ENCODE measurements at regions not wholly inside any gene's neighbourhood (a gene's known extent, or its start where the extent isn't known, plus 50 kb on each side); places are given as distances from the start of the nearest gene placed in this dataset.
"Not testable (repeated sequence)": the region's sequence is repeated elsewhere in the genome, so short reads cannot be mapped to it uniquely, and the experiment has no call there.

DNA sequence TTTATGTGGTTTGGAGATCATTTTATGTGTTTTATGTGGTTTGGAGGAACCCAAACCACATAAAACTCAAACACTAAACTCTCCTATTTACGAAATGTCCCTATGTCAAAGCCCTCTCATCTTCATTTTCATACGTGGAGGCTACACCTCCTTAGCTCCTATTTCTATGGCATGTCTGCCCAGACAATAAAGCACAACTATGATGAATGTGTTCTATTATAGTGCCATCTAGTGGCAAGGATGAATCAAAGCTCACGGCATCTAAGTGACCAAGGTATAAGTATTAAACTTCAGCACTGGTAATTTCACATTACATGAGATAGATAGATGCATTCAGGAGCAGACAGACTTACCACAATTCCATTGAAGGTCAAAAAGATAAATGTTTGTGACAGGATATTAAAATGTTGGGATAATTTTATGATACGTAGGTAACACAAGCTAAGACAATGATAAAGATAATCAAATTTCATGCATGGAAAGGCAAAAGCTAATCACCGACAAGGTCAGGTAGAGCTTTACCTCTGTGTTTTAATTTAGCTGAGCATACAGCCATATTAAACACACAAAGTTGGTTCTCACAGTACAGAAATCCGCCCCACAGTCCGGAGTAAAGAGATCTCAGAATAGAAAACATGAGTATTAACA lies 130.6 kb upstream of the FHIT start:
- DNase-seq, result peak; percentile 62 to 70

DNA sequence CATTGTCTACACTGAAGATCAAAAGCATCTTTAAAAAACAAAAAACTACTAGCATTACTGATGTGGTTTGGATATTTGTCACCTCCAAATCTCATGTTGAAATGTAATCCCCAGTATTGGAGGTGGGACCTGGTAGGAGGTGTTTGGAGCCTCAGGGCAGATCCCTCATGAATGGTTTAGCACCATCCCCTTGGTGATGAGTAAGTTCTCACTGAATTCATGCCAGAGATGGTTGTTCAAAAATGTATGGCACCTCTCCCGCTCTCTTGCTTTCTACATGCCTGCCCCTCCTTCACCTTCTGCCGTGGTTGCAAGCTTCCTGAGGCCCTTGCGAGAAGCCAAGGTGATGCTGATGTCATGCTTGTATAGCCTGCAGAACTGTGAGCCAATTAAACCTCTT lies 136.6 kb upstream of the FHIT start:
- DNase-seq, result no peak

DNA sequence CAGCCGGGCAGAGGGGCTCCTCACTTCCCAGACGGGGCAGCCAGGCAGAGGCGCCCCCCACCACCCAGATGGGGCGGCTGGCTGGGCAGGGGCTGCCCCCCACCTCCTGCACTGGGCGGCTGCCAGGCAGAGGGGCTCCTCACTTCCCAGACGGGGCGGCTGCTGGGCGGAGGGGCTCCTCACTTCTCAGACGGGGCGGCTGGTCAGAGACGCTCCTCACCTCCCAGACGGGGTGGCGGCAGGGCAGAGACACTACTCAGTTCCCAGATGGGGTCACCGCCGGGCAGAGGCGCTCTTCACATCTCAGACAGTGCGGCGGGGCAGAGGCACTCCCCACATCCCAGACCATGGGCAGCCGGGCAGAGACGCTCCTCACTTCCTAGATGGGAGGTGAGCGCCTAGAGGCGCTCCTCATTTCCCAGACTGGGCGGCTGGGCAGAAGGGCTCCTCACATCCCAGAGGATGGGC lies 142.3 kb upstream of the FHIT start:
- DNase-seq, result not testable (repeated sequence)

- no peak for DNase-seq
Observed at GRCh38 chr3:61401359-61401758, 150.1 kb upstream of the FHIT start.

DNA sequence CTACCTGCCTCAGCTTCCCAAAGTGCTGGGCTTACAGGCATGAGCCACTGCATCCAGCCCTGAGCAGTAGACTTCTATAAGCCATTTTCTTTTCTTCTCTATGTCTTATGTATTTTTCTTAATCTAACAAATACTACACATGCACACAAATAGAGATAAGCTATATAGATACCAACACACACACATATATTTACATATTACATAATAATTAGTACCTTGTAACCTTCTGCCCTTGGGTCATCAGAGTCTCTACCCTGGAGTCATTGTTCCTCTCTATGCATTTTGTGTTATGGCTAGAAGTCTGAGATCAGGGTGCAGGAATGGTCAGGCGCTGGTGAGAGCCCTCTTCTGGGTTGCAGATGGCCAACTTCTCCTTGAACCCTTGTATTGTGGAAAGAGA lies 154.0 kb upstream of the PTPRG start:
- no peak for DNase-seq

DNA sequence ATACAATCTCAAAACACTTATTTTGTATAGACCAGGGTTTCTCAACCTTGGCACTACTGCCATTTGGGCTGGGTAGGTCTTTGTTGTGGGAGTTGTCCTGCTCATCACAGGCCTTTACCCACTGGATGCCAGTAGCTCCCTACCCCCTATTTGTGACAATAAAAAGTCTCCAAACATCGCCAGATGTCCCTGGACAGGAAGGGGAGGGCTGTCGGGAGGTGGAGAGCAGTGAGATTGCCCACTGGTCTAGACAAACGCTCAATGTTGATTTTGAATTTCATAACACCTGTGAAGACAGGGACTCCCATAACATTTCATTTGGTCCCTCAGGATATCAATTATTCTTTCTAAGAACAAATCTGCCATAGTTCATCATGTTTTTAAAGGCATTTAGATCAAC lies 151.7 kb upstream of the PTPRG start:
- DNase-seq, result no peak

GRCh38 chr3:61410358-61410757 lies 151.0 kb upstream of the PTPRG start:
- DNase-seq, result not testable (repeated sequence)

GRCh38 chr3:61411009-61411662 lies 150.2 kb upstream of the PTPRG start:
- no peak for DNase-seq

- DNase-seq, result no peak
Observed at GRCh38 chr3:61414456-61414855, 146.9 kb upstream of the PTPRG start.

- DNase-seq, result no peak
Observed at GRCh38 chr3:61415201-61415600, 146.2 kb upstream of the PTPRG start.

DNA sequence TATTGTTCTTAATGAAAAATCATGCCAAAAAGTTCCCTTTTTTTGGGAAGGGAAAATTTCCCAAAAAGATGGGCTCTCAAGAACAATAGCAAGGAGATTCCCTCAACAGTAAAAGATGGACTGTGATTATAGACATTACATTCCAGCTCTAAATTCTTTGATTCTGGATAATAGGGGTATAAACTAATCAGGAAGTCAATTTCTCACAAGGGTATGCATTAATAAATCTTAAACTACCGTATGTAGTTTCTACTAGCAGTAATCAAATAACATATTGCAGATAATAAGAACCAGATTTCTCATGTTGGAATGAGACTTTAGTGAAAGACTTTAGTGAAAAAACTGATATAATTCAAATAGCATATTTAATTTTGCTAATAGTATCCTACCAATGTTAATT lies 144.8 kb upstream of the PTPRG start:
- no peak for DNase-seq

DNA sequence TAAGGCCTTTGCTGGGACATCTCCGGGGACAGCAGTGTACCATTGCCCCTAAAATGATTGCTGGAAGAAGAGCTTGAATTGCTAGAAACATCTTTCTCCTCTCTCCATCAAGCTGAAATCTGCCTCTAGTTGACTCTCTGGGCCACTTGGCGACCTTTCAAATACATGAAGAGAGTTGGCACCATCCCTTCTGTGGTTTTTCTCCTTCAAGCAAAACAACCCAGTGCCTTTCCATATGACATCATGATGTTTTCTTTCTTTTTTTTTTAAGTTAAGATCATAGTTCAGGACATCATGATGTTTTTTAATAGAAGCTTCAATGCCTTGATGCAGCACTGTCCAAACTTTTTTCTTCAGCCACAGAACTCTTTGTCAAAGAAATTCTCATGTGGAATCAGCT lies 144.0 kb upstream of the PTPRG start:
- no peak for DNase-seq

DNA sequence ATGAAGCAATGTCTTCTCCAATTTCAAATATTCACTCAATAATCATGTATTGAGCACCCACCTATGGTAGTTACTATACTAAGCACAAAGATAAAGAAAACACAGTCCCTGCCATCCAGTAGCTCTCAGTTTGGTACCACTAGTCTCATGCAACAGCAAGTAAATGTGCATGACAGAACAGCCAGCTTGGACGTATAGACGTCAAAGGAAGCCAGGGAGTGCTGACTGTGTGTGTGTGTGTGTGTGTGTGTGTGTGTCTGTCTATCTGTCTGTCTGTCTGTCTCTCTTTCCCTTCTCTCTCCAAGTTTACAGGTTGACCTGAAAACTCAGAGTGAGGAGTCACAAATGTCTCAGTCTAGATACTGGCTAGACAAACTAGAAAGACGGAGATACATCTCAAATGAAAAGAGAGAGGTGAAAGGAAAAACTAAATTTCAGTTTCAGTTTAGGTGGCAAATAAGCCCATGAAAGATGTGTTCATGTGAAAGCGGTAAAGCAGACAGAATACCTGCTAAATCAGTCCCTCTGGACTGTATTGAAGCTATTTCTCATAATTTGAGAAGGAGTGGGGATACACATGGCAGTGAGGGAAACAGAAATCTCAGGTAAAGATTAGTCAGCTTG lies 141.1 kb upstream of the PTPRG start:
- DNase-seq, result no peak

DNA sequence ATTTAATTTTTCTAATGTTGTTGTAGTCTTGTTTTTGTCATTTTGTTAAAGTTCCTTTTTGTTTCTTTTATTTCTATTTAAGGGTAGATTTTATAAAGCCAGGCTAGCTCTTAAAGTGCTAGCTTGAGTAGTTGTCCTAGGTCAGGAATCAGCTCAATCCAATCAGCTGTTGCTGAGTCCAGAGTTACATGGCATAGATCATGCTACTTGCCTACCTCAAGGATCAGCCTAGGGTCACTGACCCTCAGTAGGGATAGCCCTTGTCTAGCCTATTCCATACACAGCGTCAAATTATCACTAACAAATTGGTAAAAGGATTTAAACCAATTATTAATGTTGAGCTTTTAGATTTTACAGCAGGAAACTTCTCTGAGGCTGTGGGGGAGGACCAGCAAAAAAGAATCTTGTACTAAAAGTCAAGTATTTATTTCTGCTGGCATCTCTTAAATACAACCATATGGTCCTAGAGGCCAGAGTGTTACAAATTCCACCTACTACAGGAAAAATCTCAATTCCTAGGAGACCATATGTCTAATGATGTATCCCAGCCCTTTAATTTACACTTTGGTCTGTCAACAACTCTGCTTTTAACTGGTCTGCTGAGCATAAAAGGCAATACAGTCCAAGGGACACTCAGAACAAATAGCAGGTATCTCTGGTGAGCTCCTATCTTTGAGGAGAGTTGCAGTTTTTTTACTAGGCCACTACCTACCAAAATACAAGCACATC lies 138.3 kb upstream of the PTPRG start:
- DNase-seq, result no peak

- no peak for DNase-seq
Observed at GRCh38 chr3:61425356-61425755, 136.0 kb upstream of the PTPRG start.

GRCh38 chr3:61429106-61429505 lies 132.3 kb upstream of the PTPRG start:
- DNase-seq, result no peak

GRCh38 chr3:61434901-61435300 lies 126.5 kb upstream of the PTPRG start:
- DNase-seq, result not testable (repeated sequence)

GRCh38 chr3:61435361-61435760 lies 126.0 kb upstream of the PTPRG start:
- not testable (repeated sequence) for DNase-seq

DNA sequence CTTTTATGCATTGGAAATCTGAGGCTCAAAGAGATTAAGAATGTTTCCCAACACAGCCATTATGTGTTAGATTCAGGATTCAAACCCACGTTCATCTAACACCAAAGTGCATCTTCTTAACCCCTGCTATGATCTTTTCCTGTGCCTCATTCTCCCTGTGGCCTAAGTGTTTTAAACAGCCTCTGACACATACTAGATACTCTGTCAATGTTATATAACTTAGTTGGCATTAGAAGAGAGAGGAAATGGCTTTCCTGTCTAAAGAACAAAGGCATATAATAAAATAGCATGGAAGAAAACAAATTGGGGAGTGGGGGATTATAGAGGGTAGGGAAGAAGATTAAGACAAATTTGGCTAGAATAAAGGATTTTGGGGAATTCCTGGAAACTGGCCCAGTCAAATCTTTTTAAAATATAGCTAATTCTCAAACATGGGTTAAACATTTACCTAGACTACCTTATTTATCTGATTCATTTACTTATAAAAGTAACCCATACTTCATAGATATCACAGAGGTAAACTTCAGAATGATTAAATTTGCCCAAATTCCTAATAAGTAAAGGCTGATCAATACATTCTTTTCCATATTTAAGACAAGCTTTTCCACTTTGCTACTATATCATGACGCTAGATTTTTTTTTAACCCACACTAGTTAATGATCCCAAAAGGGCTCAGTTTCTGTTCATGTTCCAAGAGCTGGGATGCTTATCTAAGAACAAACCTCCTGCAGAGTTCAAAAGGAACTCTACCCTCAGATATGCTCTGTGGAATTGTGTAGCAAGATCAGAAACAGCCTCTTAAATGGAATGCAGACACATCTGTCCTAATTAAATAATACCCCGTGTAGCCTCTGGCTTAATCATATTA lies 122.9 kb upstream of the PTPRG start:
- DNase-seq, result no peak

DNA sequence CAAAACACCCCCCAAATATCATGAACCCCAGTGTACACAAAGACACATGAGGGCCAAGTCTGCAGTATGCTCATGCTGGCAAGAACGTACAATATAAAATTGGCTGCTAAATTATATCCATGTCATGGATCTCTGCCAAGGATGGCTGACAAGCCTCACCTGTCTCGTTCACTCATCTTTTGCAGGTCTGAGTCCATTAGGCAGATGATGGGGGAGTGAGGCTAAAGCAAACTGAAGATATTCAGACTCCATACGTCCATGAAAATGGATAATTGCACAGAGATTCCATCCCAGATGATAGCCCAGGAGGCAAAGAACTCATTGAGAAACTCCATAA lies 122.3 kb upstream of the PTPRG start:
- DNase-seq, result no peak

DNA sequence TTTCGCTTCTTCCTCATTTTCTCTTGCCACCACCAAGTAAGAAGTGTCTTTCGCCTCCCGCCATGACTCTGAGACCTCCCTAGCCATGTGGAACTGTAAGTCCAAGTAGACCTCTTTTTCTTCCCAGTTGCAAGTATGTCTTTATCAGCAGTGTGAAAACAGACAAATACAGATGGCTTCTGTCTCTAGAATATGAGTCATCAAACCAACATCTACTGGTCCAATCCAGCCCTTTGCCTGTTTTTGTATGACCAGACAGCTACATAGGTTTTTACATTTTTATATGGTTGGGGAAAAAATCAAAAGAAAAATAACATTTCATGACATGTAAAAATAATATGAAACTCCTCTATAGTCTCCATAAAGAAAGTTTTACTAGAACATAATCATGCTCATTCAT lies 118.7 kb upstream of the PTPRG start:
- no peak for DNase-seq

GRCh38 chr3:61443886-61444285 lies 117.5 kb upstream of the PTPRG start:
- no peak for DNase-seq

GRCh38 chr3:61444782-61445181 lies 116.6 kb upstream of the PTPRG start:
- DNase-seq, result no peak
